HPDE6-E6E7 (cell line): ENCODE measurements at regions not wholly inside any gene's neighbourhood (a gene's known extent, or its start where the extent isn't known, plus 50 kb on each side); places are given as distances from the start of the nearest gene placed in this dataset.

Source experiments
- DNase-seq: peaks from one replicate; pipeline ENCODE4 v3.0.0; 2011; ENCODE audit warnings: missing footprints; ENCODE audit errors: extremely low spot score

- DNase-seq: no peak
These were observed 133.9 kb downstream of the FANCF start for GRCh38 chr11:22491555-22492225.

GRCh38 chr11:22479971-22480720, 142.0 kb downstream of the SLC17A6 start:
- no peak for DNase-seq

- no peak for DNase-seq
These were observed 141.0 kb downstream of the SLC17A6 start for GRCh38 chr11:22479208-22479607.

- DNase-seq: no peak
These were observed 140.0 kb downstream of the SLC17A6 start for GRCh38 chr11:22478169-22478568.

GRCh38 chr11:22477312-22477711, 139.1 kb downstream of the SLC17A6 start:
- DNase-seq: no peak

- DNase-seq: no peak
These were observed 138.4 kb downstream of the SLC17A6 start for GRCh38 chr11:22476589-22476988.

GRCh38 chr11:22474616-22475015, 136.4 kb downstream of the SLC17A6 start:
- no peak for DNase-seq

GRCh38 chr11:22473586-22473985, 135.4 kb downstream of the SLC17A6 start:
- DNase-seq: no peak

- DNase-seq: no peak
These were observed 134.1 kb downstream of the SLC17A6 start for GRCh38 chr11:22472306-22472705.

- no peak for DNase-seq
These were observed 133.2 kb downstream of the SLC17A6 start for GRCh38 chr11:22471385-22471784.

- no peak for DNase-seq
These were observed 129.6 kb downstream of the SLC17A6 start for GRCh38 chr11:22467741-22468140.

GRCh38 chr11:22467248-22467647, 129.1 kb downstream of the SLC17A6 start:
- DNase-seq: no peak

GRCh38 chr11:22466809-22467208, 128.6 kb downstream of the SLC17A6 start:
- DNase-seq: peak; percentile 93

- DNase-seq: no peak
These were observed 128.2 kb downstream of the SLC17A6 start for GRCh38 chr11:22466351-22466750.

- DNase-seq: no peak
These were observed 127.4 kb downstream of the SLC17A6 start for GRCh38 chr11:22465620-22466019.

GRCh38 chr11:22461626-22462025, 123.4 kb downstream of the SLC17A6 start:
- no peak for DNase-seq

- no peak for DNase-seq
These were observed 122.0 kb downstream of the SLC17A6 start for GRCh38 chr11:22460181-22460580.

- DNase-seq: peak; percentile 37
These were observed 120.9 kb downstream of the SLC17A6 start for GRCh38 chr11:22459048-22459447.

GRCh38 chr11:22458161-22458560, 120.0 kb downstream of the SLC17A6 start:
- no peak for DNase-seq

GRCh38 chr11:22456993-22457762, 119.0 kb downstream of the SLC17A6 start:
- no peak for DNase-seq

- no peak for DNase-seq
These were observed 116.4 kb downstream of the SLC17A6 start for GRCh38 chr11:22454461-22455090.

GRCh38 chr11:22449441-22449840, 111.3 kb downstream of the SLC17A6 start:
- no peak for DNase-seq
